H9 (cell line): ENCODE measurements at regions not wholly inside any gene's neighbourhood (a gene's known extent, or its start where the extent isn't known, plus 50 kb on each side); places are given as distances from the start of the nearest gene placed in this dataset.

Experiments
- DNase-seq: peaks from one replicate; pipeline ENCODE4 v3.0.0-alpha.2; 2017
- H2AFZ ChIP-seq: one replicate; pipeline ENCODE4 v1.6.1; 2013; ENCODE audit warnings: mild to moderate bottlenecking, low read length, control low read depth, moderate library complexity
- H2AK5ac ChIP-seq: 2 replicates; pipeline ENCODE4 v1.6.1; 2013; ENCODE audit warnings: low read length, control low read depth, mixed read lengths; ENCODE audit not compliant: insufficient read length
- H2BK120ac ChIP-seq: one replicate; pipeline ENCODE4 v1.6.1; 2013; ENCODE audit warnings: low read depth, mild to moderate bottlenecking, low read length, control low read depth, inconsistent platforms; ENCODE audit not compliant: poor library complexity, severe bottlenecking
- H2BK12ac ChIP-seq: 2 replicates; pipeline ENCODE4 v1.6.1; 2013; ENCODE audit warnings: low read length, control low read depth, mixed read lengths, low read depth; ENCODE audit not compliant: insufficient read length
- H2BK15ac ChIP-seq: 2 replicates; pipeline ENCODE4 v1.6.1; 2013; ENCODE audit warnings: low read depth, low read length, control low read depth
- H2BK20ac ChIP-seq: one replicate; pipeline ENCODE4 v1.6.1; 2013; ENCODE audit warnings: low read depth, mild to moderate bottlenecking, low read length, control low read depth, inconsistent platforms; ENCODE audit not compliant: poor library complexity, severe bottlenecking
- H2BK5ac ChIP-seq: 2 replicates; pipeline ENCODE4 v1.6.1; 2013; ENCODE audit warnings: low read length, control low read depth, mixed read lengths; ENCODE audit not compliant: insufficient read length
- H3K14ac ChIP-seq: 2 replicates; pipeline ENCODE4 v1.6.1; 2013; ENCODE audit warnings: low read length, control low read depth; ENCODE audit not compliant: insufficient read depth
- H3K18ac ChIP-seq: 2 replicates; pipeline ENCODE4 v1.6.1; 2013; ENCODE audit warnings: low read depth, mild to moderate bottlenecking, mixed read lengths, low read length, control low read depth; ENCODE audit not compliant: insufficient read length
- H3K23ac ChIP-seq: 2 replicates; pipeline ENCODE4 v1.6.1; 2013; ENCODE audit warnings: low read length, control low read depth, mixed read lengths, low read depth; ENCODE audit not compliant: insufficient read length
- H3K23me2 ChIP-seq: 2 replicates; pipeline ENCODE4 v1.6.1; 2013; ENCODE audit warnings: low read depth, mild to moderate bottlenecking, mixed read lengths, low read length, control low read depth; ENCODE audit not compliant: insufficient read length, poor library complexity, severe bottlenecking
- H3K27ac ChIP-seq: 2 replicates; pipeline ENCODE4 v1.5.1; 2013; ENCODE audit warnings: low read length, control low read depth, mixed read lengths, low read depth; ENCODE audit not compliant: insufficient read length
- H3K27me3 ChIP-seq: 2 replicates; pipeline ENCODE4 v1.6.1; 2013; ENCODE audit warnings: low read length, control low read depth, inconsistent platforms; ENCODE audit not compliant: insufficient read depth
- H3K4ac ChIP-seq: 2 replicates; pipeline ENCODE4 v1.6.1; 2013; ENCODE audit warnings: low read depth, mild to moderate bottlenecking, control low read depth, inconsistent platforms, low read length, moderate library complexity
- H3K4me1 ChIP-seq: 2 replicates; pipeline ENCODE4 v1.6.1; 2013; ENCODE audit warnings: low read length, control low read depth, inconsistent platforms; ENCODE audit not compliant: insufficient read depth
- H3K4me2 ChIP-seq: 2 replicates; pipeline ENCODE4 v1.6.1; 2013; ENCODE audit warnings: low read length, control low read depth, mixed read lengths; ENCODE audit not compliant: insufficient read length, insufficient read depth
- H3K56ac ChIP-seq: 2 replicates; pipeline ENCODE4 v1.6.1; 2013; ENCODE audit warnings: low read depth, mild to moderate bottlenecking, mixed read lengths, low read length, control low read depth; ENCODE audit not compliant: insufficient read length
- H3K79me1 ChIP-seq: 2 replicates; pipeline ENCODE4 v1.6.1; 2013; ENCODE audit warnings: low read depth, mild to moderate bottlenecking, moderate library complexity, low read length, control low read depth, inconsistent platforms; ENCODE audit not compliant: insufficient read depth, poor library complexity, severe bottlenecking
- H3K79me2 ChIP-seq: 2 replicates; pipeline ENCODE4 v1.6.1; 2013; ENCODE audit warnings: low read length, control low read depth, inconsistent platforms; ENCODE audit not compliant: insufficient read depth
- H3K9ac ChIP-seq: 2 replicates; pipeline ENCODE4 v1.6.1; 2013; ENCODE audit warnings: low read length, control low read depth, mixed read lengths; ENCODE audit not compliant: insufficient read length; ENCODE audit errors: extremely low read depth
- H3K9me3 ChIP-seq: one replicate; pipeline ENCODE4 v1.6.1; 2013; ENCODE audit warnings: low read depth, low read length, inconsistent platforms; ENCODE audit not compliant: control insufficient read depth
- H3T11ph ChIP-seq: one replicate; pipeline ENCODE4 v1.6.1; 2013; ENCODE audit warnings: mild to moderate bottlenecking, low read length, control low read depth, inconsistent platforms
- H4K20me1 ChIP-seq: one replicate; pipeline ENCODE4 v1.6.1; 2013; ENCODE audit not compliant: control insufficient read depth, insufficient read length, insufficient read depth
- H4K5ac ChIP-seq: 2 replicates; pipeline ENCODE4 v1.6.1; 2013; ENCODE audit warnings: low read depth, mild to moderate bottlenecking, mixed read lengths, low read length, control low read depth; ENCODE audit not compliant: insufficient read length
- H4K8ac ChIP-seq: replicated peaks from 2 replicates; pipeline ENCODE4 v1.6.1; 2013; ENCODE audit warnings: low read length, control low read depth, mixed read lengths, low read depth; ENCODE audit not compliant: insufficient read length
- H4K91ac ChIP-seq: 2 replicates; pipeline ENCODE4 v1.6.1; 2013; ENCODE audit warnings: low read depth, mild to moderate bottlenecking, moderate library complexity, mixed read lengths, low read length, control low read depth; ENCODE audit not compliant: insufficient read length
- H3K27ac Mint-ChIP-seq, 3 experiments: 2 replicates in 2 of 3; 3 replicates in 1 of 3; pipeline ENCODE4 v1.8.0; 2020 to 2021; ENCODE audit warnings: mixed read lengths in 3 of 3, mild to moderate bottlenecking in 1 of 3, moderate library complexity in 1 of 3
- H3K27me3 Mint-ChIP-seq: 2 replicates; pipeline ENCODE4 v1.8.0; 2021; ENCODE audit warnings: low read depth, mild to moderate bottlenecking, moderate library complexity, mixed read lengths
- H3K36me3 Mint-ChIP-seq, 3 experiments: 2 replicates in 2 of 3; 3 replicates in 1 of 3; pipeline ENCODE4 v1.8.0; 2020 to 2021; ENCODE audit warnings: low read depth in 3 of 3, mixed read lengths in 3 of 3; ENCODE audit not compliant: insufficient read depth in 1 of 3
- H3K4me1 Mint-ChIP-seq, 2 experiments: 2 replicates each; pipeline ENCODE4 v1.8.0; 2020; ENCODE audit warnings: mixed read lengths in 2 of 2
- H3K4me3 Mint-ChIP-seq, 2 experiments: 2 replicates in 1 of 2; 3 replicates in 1 of 2; pipeline ENCODE4 v1.8.0; 2020 to 2021; ENCODE audit warnings: mild to moderate bottlenecking in 2 of 2, mixed read lengths in 2 of 2, moderate library complexity in 1 of 2
- H3K9me3 Mint-ChIP-seq, 2 experiments: 2 replicates in 1 of 2; 3 replicates in 1 of 2; pipeline ENCODE4 v1.8.0; 2020; ENCODE audit warnings: mild to moderate bottlenecking in 2 of 2, mixed read lengths in 2 of 2, moderate library complexity in 1 of 2
- CTCF ChIP-seq: fragments of 200-600 bp; sonication (generic); conservative IDR thresholded peaks from 3 replicates; pipeline ENCODE4 v1.8.0; 2021; ENCODE audit warnings: antibody characterized with exemption, mild to moderate bottlenecking
- WGBS: extraction: QIAGEN DNeasy Blood & Tissue Kit; methylation state at CpG from one replicate; pipeline ENCODE4 v1.1.7; 2013; ENCODE audit warnings: missing lambda C conversion rate, low lambda C conversion rate, mixed read lengths; ENCODE audit not compliant: insufficient read length; ENCODE audit errors: extremely low coverage; 5-methylcytosine and 5-hydroxymethylcytosine counted together

GRCh38 chr4:130559268-130559667, 1463.3 kb downstream of the C4orf33 start:
- no peak overlapping the region for H2BK15ac ChIP-seq
- Mint-ChIP-seq H3K4me3 (no peak overlapping the region), H3K27ac (no peak overlapping the region), H3K36me3 (peaks cover 0 to 10% (median 2%) of the 10 kb centered on the region in 3 experiments; a peak in 4 of 7 replicates), H3K27me3 (no peaks in the 10 kb centered on the region), H3K4me1 (peaks cover 10 to 14% of the 10 kb centered on the region in 2 experiments), H3K9me3 (peaks cover 0 to 4% of the 10 kb centered on the region in 2 experiments; a peak in 3 of 5 replicates)
- no peak overlapping the region for H3K18ac ChIP-seq
- H3K4ac ChIP-seq = no peak overlapping the region
- no peaks in the 10 kb centered on the region for H3K79me2 ChIP-seq
- H3K4me2 ChIP-seq = no peak overlapping the region
- H3K27me3 ChIP-seq = no peaks in the 10 kb centered on the region
- H2AK5ac ChIP-seq = no peak overlapping the region
- no peak overlapping the region for H3K56ac ChIP-seq
- no peak overlapping the region for H3K9ac ChIP-seq
- no peak overlapping the region for H3K27ac ChIP-seq
- H4K5ac ChIP-seq = no peak overlapping the region
- no peak overlapping the region for H4K8ac ChIP-seq
- no peaks in the 10 kb centered on the region for H4K20me1 ChIP-seq
- no peak for DNase-seq
- H3T11ph ChIP-seq = no peak overlapping the region
- no peak overlapping the region for H2BK5ac ChIP-seq
- no peaks in the 10 kb centered on the region for H3K23me2 ChIP-seq
- no CpG with 5 or more reads among the region's 2 CpGs for WGBS
- H2AFZ ChIP-seq = no peak overlapping the region
- H3K14ac ChIP-seq = no peak overlapping the region
- H3K4me1 ChIP-seq = no peaks in the 10 kb centered on the region
- no peaks in the 10 kb centered on the region for H3K79me1 ChIP-seq
- H2BK120ac ChIP-seq = no peak overlapping the region
- H4K91ac ChIP-seq = no peak overlapping the region
- H3K23ac ChIP-seq = no peak overlapping the region
- TF ChIP-seq CTCF = no peak
- H2BK20ac ChIP-seq = no peak overlapping the region
- no peaks in the 10 kb centered on the region for H3K9me3 ChIP-seq
- H2BK12ac ChIP-seq = no peak overlapping the region
